NT2/D1 (cell line): ENCODE measurements at regions not wholly inside any gene's neighbourhood (a gene's known extent, or its start where the extent isn't known, plus 50 kb on each side); places are given as distances from the start of the nearest gene placed in this dataset.

Experiments used
- DNase-seq: peaks from one replicate; pipeline ENCODE4 v3.0.0-alpha.2; 2011; ENCODE audit warnings: low read depth, low spot score
- H3K27me3 ChIP-seq: 2 replicates; pipeline ENCODE4 v1.6.0; 2011; ENCODE audit warnings: mild to moderate bottlenecking; ENCODE audit not compliant: insufficient read length, insufficient read depth
- H3K36me3 ChIP-seq: 2 replicates; pipeline ENCODE4 v1.6.1; 2011; ENCODE audit warnings: mild to moderate bottlenecking, low read length, mixed read lengths; ENCODE audit not compliant: insufficient read depth, insufficient read length
- H3K4me1 ChIP-seq: 2 replicates; pipeline ENCODE4 v1.5.1; 2011; ENCODE audit not compliant: insufficient read depth, insufficient read length
- H3K4me3 ChIP-seq: 2 replicates; pipeline ENCODE4 v1.5.1; 2011; ENCODE audit warnings: low read depth; ENCODE audit not compliant: insufficient read length
- H3K9ac ChIP-seq: 2 replicates; pipeline ENCODE4 v1.6.0; 2011; ENCODE audit warnings: low read depth; ENCODE audit not compliant: insufficient read length
- H3K9me3 ChIP-seq: 2 replicates; pipeline ENCODE4 v1.5.1; 2011; ENCODE audit warnings: mild to moderate bottlenecking, low read length; ENCODE audit not compliant: insufficient read depth
- SUZ12 ChIP-seq: IDR thresholded peaks from 2 replicates; pipeline ENCODE4 v1.6.1; 2011; ENCODE audit not compliant: insufficient read length, insufficient read depth; ENCODE audit errors: extremely low read depth
- YY1 ChIP-seq: IDR thresholded peaks from 2 replicates; pipeline ENCODE4 v1.6.1; 2011; ENCODE audit not compliant: insufficient read length, insufficient read depth
- ZNF274 ChIP-seq: IDR thresholded peaks from 2 replicates; pipeline ENCODE4 v1.6.1; 2011; ENCODE audit warnings: mild to moderate bottlenecking, low read depth, low read length

GRCh38 chr11:91691872-91692271 is 532.7 kb upstream of the FAT3 start:
- H3K27me3 ChIP-seq: no peaks in the 10 kb centered on the region
- no peak for TF ChIP-seq ZNF274
- no peak for TF ChIP-seq SUZ12
- no peak for TF ChIP-seq YY1
- no peaks in the 10 kb centered on the region for H3K36me3 ChIP-seq
- no peak overlapping the region for H3K4me3 ChIP-seq
- no peak for DNase-seq
- no peak overlapping the region for H3K9ac ChIP-seq
- no peaks in the 10 kb centered on the region for H3K9me3 ChIP-seq
- H3K4me1 ChIP-seq: no peaks in the 10 kb centered on the region

GRCh38 chr11:91688672-91689071 is 535.9 kb upstream of the FAT3 start:
- TF ChIP-seq YY1 (no peak), ZNF274 (no peak), SUZ12 (no peak)
- H3K4me3 ChIP-seq: no peak overlapping the region
- no peaks in the 10 kb centered on the region for H3K4me1 ChIP-seq
- H3K9ac ChIP-seq: no peak overlapping the region
- no peaks in the 10 kb centered on the region for H3K36me3 ChIP-seq
- no peak for DNase-seq
- H3K9me3 ChIP-seq: no peaks in the 10 kb centered on the region
- H3K27me3 ChIP-seq: no peaks in the 10 kb centered on the region

GRCh38 chr11:91686700-91687099 is 537.9 kb upstream of the FAT3 start:
- Histone ChIP-seq H3K9ac (no peak overlapping the region), H3K27me3 (no peaks in the 10 kb centered on the region), H3K36me3 (no peaks in the 10 kb centered on the region), H3K9me3 (no peaks in the 10 kb centered on the region), H3K4me3 (no peak overlapping the region), H3K4me1 (no peaks in the 10 kb centered on the region)
- no peak for TF ChIP-seq ZNF274
- no peak for TF ChIP-seq SUZ12
- no peak for TF ChIP-seq YY1
- no peak for DNase-seq

- H3K4me3 ChIP-seq: no peak overlapping the region
- H3K9me3 ChIP-seq: no peaks in the 10 kb centered on the region
- DNase-seq: no peak
- no peaks in the 10 kb centered on the region for H3K36me3 ChIP-seq
- no peak for TF ChIP-seq ZNF274
- no peak for TF ChIP-seq YY1
- TF ChIP-seq SUZ12: no peak
- H3K4me1 ChIP-seq: no peaks in the 10 kb centered on the region
- H3K27me3 ChIP-seq: no peaks in the 10 kb centered on the region
- H3K9ac ChIP-seq: no peak overlapping the region
These were observed 538.3 kb upstream of the FAT3 start for GRCh38 chr11:91686281-91686680.

GRCh38 chr11:91673705-91674104 is 550.9 kb upstream of the FAT3 start:
- DNase-seq: no peak
- TF ChIP-seq YY1 (no peak), ZNF274 (no peak), SUZ12 (no peak)
- no peak overlapping the region for H3K9ac ChIP-seq
- H3K27me3 ChIP-seq: no peaks in the 10 kb centered on the region
- no peaks in the 10 kb centered on the region for H3K9me3 ChIP-seq
- H3K36me3 ChIP-seq: no peaks in the 10 kb centered on the region
- no peak overlapping the region for H3K4me3 ChIP-seq
- H3K4me1 ChIP-seq: no peaks in the 10 kb centered on the region

- H3K36me3 ChIP-seq: no peaks in the 10 kb centered on the region
- no peaks in the 10 kb centered on the region for H3K27me3 ChIP-seq
- no peaks in the 10 kb centered on the region for H3K9me3 ChIP-seq
- H3K4me1 ChIP-seq: no peaks in the 10 kb centered on the region
- peak; percentile 1 for DNase-seq
- H3K9ac ChIP-seq: no peak overlapping the region
- TF ChIP-seq ZNF274: no peak
- TF ChIP-seq SUZ12: no peak
- TF ChIP-seq YY1: no peak
- no peak overlapping the region for H3K4me3 ChIP-seq
These were observed 560.1 kb upstream of the FAT3 start for GRCh38 chr11:91664521-91664920.

- Histone ChIP-seq H3K9ac (no peak overlapping the region), H3K4me3 (no peak overlapping the region), H3K4me1 (no peaks in the 10 kb centered on the region), H3K27me3 (no peaks in the 10 kb centered on the region), H3K36me3 (no peaks in the 10 kb centered on the region), H3K9me3 (no peaks in the 10 kb centered on the region)
- no peak for DNase-seq
- no peak for TF ChIP-seq SUZ12
- no peak for TF ChIP-seq YY1
- no peak for TF ChIP-seq ZNF274
These were observed 564.6 kb upstream of the FAT3 start for GRCh38 chr11:91660036-91660435.

- H3K4me1 ChIP-seq: no peaks in the 10 kb centered on the region
- TF ChIP-seq SUZ12: no peak
- TF ChIP-seq ZNF274: no peak
- no peak for TF ChIP-seq YY1
- DNase-seq: no peak
- H3K4me3 ChIP-seq: no peak overlapping the region
- no peaks in the 10 kb centered on the region for H3K9me3 ChIP-seq
- H3K27me3 ChIP-seq: no peaks in the 10 kb centered on the region
- H3K9ac ChIP-seq: no peak overlapping the region
- no peaks in the 10 kb centered on the region for H3K36me3 ChIP-seq
These were observed 569.9 kb upstream of the FAT3 start for GRCh38 chr11:91654686-91655085.
